MM.1S (cell line): ENCODE measurements at regions not wholly inside any gene's neighbourhood (a gene's known extent, or its start where the extent isn't known, plus 50 kb on each side); places are given as distances from the start of the nearest gene placed in this dataset.

Experiments
- DNase-seq: peaks from one replicate; pipeline ENCODE4 v3.0.0-alpha.2; 2015
- H2AFZ ChIP-seq: fragments of 300-600 bp; sonication (generic); 2 replicates; pipeline ENCODE4 v1.6.0; 2016; ENCODE audit warnings: antibody characterized with exemption, low read length
- H3F3A ChIP-seq: fragments of 300-600 bp; sonication (generic); 2 replicates; pipeline ENCODE4 v1.6.1; 2016; ENCODE audit warnings: mild to moderate bottlenecking, antibody characterized with exemption, low read length, moderate library complexity, mixed read lengths; ENCODE audit not compliant: insufficient read depth
- H3K27ac ChIP-seq: fragments of 300-600 bp; sonication (generic); 2 replicates; pipeline ENCODE4 v1.5.1; 2016; ENCODE audit warnings: mild to moderate bottlenecking, low read length
- H3K27me3 ChIP-seq: fragments of 300-600 bp; sonication (generic); replicated peaks from 2 replicates; pipeline ENCODE4 v1.6.0; 2016; ENCODE audit warnings: low read length; ENCODE audit not compliant: insufficient read depth
- H3K36me3 ChIP-seq: fragments of 300-600 bp; sonication (generic); replicated peaks from 2 replicates; pipeline ENCODE4 v1.6.1; 2016; ENCODE audit warnings: mild to moderate bottlenecking, low read length, mixed read lengths; ENCODE audit not compliant: insufficient read depth
- H3K4me1 ChIP-seq: fragments of 300-600 bp; sonication (generic); 2 replicates; pipeline ENCODE4 v1.6.1; 2016; ENCODE audit warnings: low read length, mixed read lengths
- H3K4me2 ChIP-seq: fragments of 300-600 bp; sonication (generic); 2 replicates; pipeline ENCODE4 v1.6.0; 2016; ENCODE audit warnings: low read depth, low read length
- H3K4me3 ChIP-seq: fragments of 300-600 bp; sonication (generic); 2 replicates; pipeline ENCODE4 v1.5.1; 2016; ENCODE audit warnings: low read length, mixed read lengths
- H3K79me2 ChIP-seq: fragments of 300-600 bp; sonication (generic); 2 replicates; pipeline ENCODE4 v1.6.1; 2016; ENCODE audit warnings: mixed run types, low read length, mixed read lengths
- H3K9ac ChIP-seq: fragments of 300-600 bp; sonication (generic); 2 replicates; pipeline ENCODE4 v1.6.1; 2016; ENCODE audit warnings: low read length, mixed read lengths
- H3K9me2 ChIP-seq: fragments of 300-600 bp; sonication (generic); replicated peaks from 2 replicates; pipeline ENCODE4 v1.6.1; 2016; ENCODE audit warnings: mild to moderate bottlenecking, low read length, mixed read lengths; ENCODE audit not compliant: insufficient read depth
- H3K9me3 ChIP-seq: fragments of 300-600 bp; sonication (generic); replicated peaks from 2 replicates; pipeline ENCODE4 v1.6.1; 2016; ENCODE audit warnings: mild to moderate bottlenecking, low read length, mixed read lengths; ENCODE audit not compliant: insufficient read depth
- H4K20me1 ChIP-seq: fragments of 300-600 bp; sonication (generic); 2 replicates; pipeline ENCODE4 v1.6.1; 2016; ENCODE audit warnings: mild to moderate bottlenecking, low read length, moderate library complexity, mixed read lengths; ENCODE audit not compliant: insufficient read depth
- CTCF ChIP-seq: fragments of 300-600 bp; sonication (generic); IDR thresholded peaks from 2 replicates; pipeline ENCODE4 v1.5.1; 2016; ENCODE audit warnings: antibody characterized with exemption, low read length, mixed read lengths
- EZH2 ChIP-seq: fragments of 300-600 bp; sonication (generic); optimal IDR thresholded peaks from 2 replicates; pipeline ENCODE3; 2017; ENCODE audit warnings: low read depth, mild to moderate bottlenecking, antibody characterized with exemption, low read length, mixed read lengths
- EZH2phosphoT487 ChIP-seq: fragments of 300-600 bp; sonication (generic); IDR thresholded peaks from 2 replicates; pipeline ENCODE4 v1.6.1; 2018; ENCODE audit warnings: antibody characterized with exemption, low read length

GRCh38 chr3:163943664-163944063 lies 1134.6 kb downstream of the SI start:
- Histone ChIP-seq H3K9me2 (no peaks in the 10 kb centered on the region), H3K9ac (no peak overlapping the region), H3K4me1 (no peaks in the 10 kb centered on the region; the same call in 1 of the 2 replicates), H2AFZ (no peak overlapping the region), H3K27ac (no peak overlapping the region), H3K79me2 (no peaks in the 10 kb centered on the region), H4K20me1 (no peaks in the 10 kb centered on the region), H3K36me3 (no peaks in the 10 kb centered on the region), H3K4me3 (no peak overlapping the region), H3K27me3 (no peaks in the 10 kb centered on the region), H3K4me2 (no peak overlapping the region), H3K9me3 (no peaks in the 10 kb centered on the region), H3F3A (no peaks in the 10 kb centered on the region)
- TF ChIP-seq CTCF (no peak), EZH2phosphoT487 (no peak), EZH2 (no peak)
- DNase-seq: no peak

- Histone ChIP-seq H3K27ac (no peak overlapping the region), H3K27me3 (no peaks in the 10 kb centered on the region), H3K4me2 (no peak overlapping the region), H3K36me3 (no peaks in the 10 kb centered on the region), H3F3A (no peaks in the 10 kb centered on the region), H3K79me2 (no peaks in the 10 kb centered on the region), H3K4me1 (no peaks in the 10 kb centered on the region; the same call in 1 of the 2 replicates), H3K4me3 (no peak overlapping the region), H3K9me3 (no peaks in the 10 kb centered on the region), H2AFZ (no peak overlapping the region), H3K9ac (no peak overlapping the region), H4K20me1 (no peaks in the 10 kb centered on the region), H3K9me2 (no peaks in the 10 kb centered on the region)
- TF ChIP-seq EZH2 (no peak), EZH2phosphoT487 (no peak), CTCF (no peak)
- DNase-seq: no peak
Measured at GRCh38 chr3:163939926-163940325, 1138.4 kb downstream of the SI start.

- no peaks in the 10 kb centered on the region for H4K20me1 ChIP-seq
- H3K4me1 ChIP-seq: no peaks in the 10 kb centered on the region
- no peaks in the 10 kb centered on the region for H3F3A ChIP-seq
- H3K4me2 ChIP-seq: no peak overlapping the region
- H3K79me2 ChIP-seq: no peaks in the 10 kb centered on the region
- no peak overlapping the region for H3K9ac ChIP-seq
- H3K27me3 ChIP-seq: no peaks in the 10 kb centered on the region
- H3K27ac ChIP-seq: no peak overlapping the region
- TF ChIP-seq CTCF (no peak), EZH2phosphoT487 (no peak), EZH2 (no peak)
- no peaks in the 10 kb centered on the region for H3K36me3 ChIP-seq
- no peak overlapping the region for H2AFZ ChIP-seq
- DNase-seq: no peak
- no peaks in the 10 kb centered on the region for H3K9me2 ChIP-seq
- no peaks in the 10 kb centered on the region for H3K9me3 ChIP-seq
- H3K4me3 ChIP-seq: no peak overlapping the region
Measured at GRCh38 chr3:163936543-163936942, 1141.8 kb downstream of the SI start.
